Duodenal mucosa (tissue), 2 donors: ENCODE measurements at regions not wholly inside any gene's neighbourhood (a gene's known extent, or its start where the extent isn't known, plus 50 kb on each side); places are given as distances from the start of the nearest gene placed in this dataset.

ENCODE experiments used
- H3K27ac ChIP-seq: one replicate; pipeline ENCODE4 v1.7.0; 2013; ENCODE audit warnings: low read depth, low read length
- H3K27me3 ChIP-seq, 2 donors: one replicate each; pipeline ENCODE4 v1.7.0; 2013; ENCODE audit warnings: low read length in 2 of 2, control low read depth in 1 of 2; ENCODE audit not compliant: insufficient read depth in 2 of 2, control insufficient read depth in 1 of 2
- H3K36me3 ChIP-seq, 2 donors: one replicate each; pipeline ENCODE4 v1.7.0; 2013; ENCODE audit warnings: low read length in 2 of 2, control low read depth in 1 of 2; ENCODE audit not compliant: insufficient read depth in 2 of 2, control insufficient read depth in 1 of 2
- H3K4me1 ChIP-seq, 2 donors: one replicate each; pipeline ENCODE4 v1.7.0; 2013; ENCODE audit warnings: low read length in 2 of 2, control low read depth in 1 of 2; ENCODE audit not compliant: insufficient read depth in 2 of 2, control insufficient read depth in 1 of 2
- H3K4me3 ChIP-seq, 2 donors: one replicate each; pipeline ENCODE4 v1.7.0; 2013; ENCODE audit warnings: low read length in 2 of 2, low read depth in 1 of 2
- H3K9ac ChIP-seq, 2 donors: one replicate each; pipeline ENCODE4 v1.7.0; 2013; ENCODE audit warnings: low read length in 2 of 2, low read depth in 1 of 2
- H3K9me3 ChIP-seq, 2 donors: one replicate each; pipeline ENCODE4 v1.7.0; 2013; ENCODE audit warnings: low read length in 2 of 2, control low read depth in 1 of 2; ENCODE audit not compliant: control insufficient read depth in 1 of 2

DNA sequence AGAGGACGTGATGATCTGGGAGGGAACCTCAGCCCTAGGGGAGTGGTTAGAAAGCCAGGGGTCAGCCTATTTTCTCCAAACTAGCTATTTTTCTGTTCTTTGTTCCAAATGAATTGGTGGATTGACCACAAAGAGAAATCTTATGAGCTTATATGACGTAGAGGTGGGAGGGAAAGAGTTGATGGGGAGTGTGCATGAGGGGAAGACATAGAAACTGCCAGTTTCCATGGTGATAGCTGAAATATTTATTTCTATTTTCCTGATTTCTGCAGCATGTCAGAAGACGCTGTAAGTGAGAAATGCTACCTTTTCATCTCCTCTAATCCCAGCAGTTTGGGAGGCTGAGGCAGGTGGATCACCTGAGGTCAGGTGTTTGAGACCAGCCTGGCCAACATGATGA lies 51.4 kb upstream of the CISTR start:
- Histone ChIP-seq H3K9ac (no peak overlapping the region), H3K4me1 (no peaks in the 10 kb centered on the region), H3K36me3 (no peaks in the 10 kb centered on the region), H3K4me3 (no peak overlapping the region), H3K27ac (no peak overlapping the region), H3K27me3 (peaks cover 48 to 58% of the 10 kb centered on the region in 2 donors), H3K9me3 (no peaks in the 10 kb centered on the region)

GRCh38 chr12:53803703-53804102 lies 51.9 kb upstream of the CISTR start:
- H3K9ac ChIP-seq: no peak overlapping the region
- H3K27ac ChIP-seq: no peak overlapping the region
- no peaks in the 10 kb centered on the region for H3K4me1 ChIP-seq
- no peaks in the 10 kb centered on the region for H3K36me3 ChIP-seq
- no peaks in the 10 kb centered on the region for H3K9me3 ChIP-seq
- H3K27me3 ChIP-seq: peaks cover 44 to 58% of the 10 kb centered on the region in 2 donors
- H3K4me3 ChIP-seq: no peak overlapping the region

DNA sequence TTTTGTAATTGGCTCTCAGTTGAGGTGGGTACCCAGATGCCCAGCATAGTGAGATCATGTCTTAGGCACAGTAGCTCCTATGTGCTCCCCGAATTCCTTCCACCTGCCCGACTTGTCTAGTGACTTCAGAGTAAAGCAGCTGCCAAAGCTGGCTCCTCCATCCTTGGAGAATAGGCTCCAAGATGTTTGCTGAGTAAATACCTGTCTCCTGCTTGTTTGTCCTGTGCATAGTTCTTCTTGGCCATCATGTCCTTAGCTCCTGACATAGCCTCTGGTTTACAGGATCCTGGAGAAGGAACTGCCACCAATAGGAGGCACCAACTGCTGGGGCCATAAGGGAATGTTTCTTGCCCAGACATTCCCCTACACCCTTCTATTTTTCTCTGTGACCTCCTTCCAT lies 52.6 kb upstream of the CISTR start:
- Histone ChIP-seq H3K4me3 (no peak overlapping the region), H3K36me3 (no peaks in the 10 kb centered on the region), H3K27ac (no peak overlapping the region), H3K9me3 (no peaks in the 10 kb centered on the region), H3K4me1 (no peaks in the 10 kb centered on the region), H3K27me3 (peaks cover 43 to 57% of the 10 kb centered on the region in 2 donors), H3K9ac (no peak overlapping the region)

DNA sequence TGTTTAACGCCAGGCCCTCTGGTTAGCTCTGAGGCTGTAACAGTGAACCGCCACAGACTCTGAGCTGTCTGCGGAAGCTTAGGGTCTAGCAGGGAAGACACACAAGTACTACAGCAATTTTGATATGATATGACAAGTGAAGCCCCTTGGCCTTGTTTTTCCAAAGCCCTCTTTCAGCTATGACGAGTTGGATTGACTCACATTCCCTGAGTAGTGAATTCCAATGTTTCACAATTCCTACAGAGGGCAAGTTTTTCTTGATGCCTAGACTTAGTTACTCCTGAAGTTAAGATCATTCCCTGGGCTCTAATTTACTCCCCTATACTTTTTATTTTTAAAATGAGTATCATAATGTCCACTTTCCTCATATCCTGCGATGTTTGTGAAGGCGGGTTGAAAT lies 53.3 kb upstream of the CISTR start:
- Histone ChIP-seq H3K9ac (no peak overlapping the region), H3K36me3 (no peaks in the 10 kb centered on the region), H3K9me3 (no peaks in the 10 kb centered on the region), H3K4me3 (no peak overlapping the region), H3K27me3 (peaks cover 43 to 56% of the 10 kb centered on the region in 2 donors), H3K27ac (no peak overlapping the region), H3K4me1 (no peaks in the 10 kb centered on the region)

DNA sequence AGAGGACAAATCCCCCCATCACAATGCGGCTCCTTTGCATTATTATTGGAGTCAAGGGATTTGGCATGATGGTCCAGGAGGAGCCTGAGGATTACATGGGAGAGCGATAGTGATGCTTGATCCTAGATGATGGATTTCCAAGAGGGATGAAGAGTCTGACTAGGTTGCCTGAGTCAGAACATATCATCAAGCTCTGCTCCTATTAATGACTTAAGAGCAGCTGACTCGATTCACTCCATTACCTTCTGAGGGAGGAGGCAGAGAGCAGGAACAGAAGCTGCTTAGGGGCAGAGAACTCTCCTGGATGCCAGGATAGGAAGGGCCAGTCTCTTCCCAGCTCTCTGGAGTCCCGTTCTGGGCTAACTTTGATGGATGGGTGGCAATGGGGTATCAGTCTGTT lies 54.0 kb upstream of the CISTR start:
- Histone ChIP-seq H3K27me3 (peaks cover 39 to 53% of the 10 kb centered on the region in 2 donors), H3K9ac (no peak overlapping the region)

GRCh38 chr12:53806721-53807120 lies 54.9 kb upstream of the CISTR start:
- peaks cover 34 to 51% of the 10 kb centered on the region in 2 donors for H3K27me3 ChIP-seq
- no peak overlapping the region for H3K4me3 ChIP-seq
- no peak overlapping the region for H3K9ac ChIP-seq
- no peaks in the 10 kb centered on the region for H3K4me1 ChIP-seq
- H3K9me3 ChIP-seq: no peaks in the 10 kb centered on the region
- no peaks in the 10 kb centered on the region for H3K36me3 ChIP-seq
- no peak overlapping the region for H3K27ac ChIP-seq

More for the DNA sequence above, 54.0 kb upstream of the CISTR start:
- no peaks in the 10 kb centered on the region for H3K4me1 ChIP-seq
- no peak overlapping the region for H3K27ac ChIP-seq
- H3K4me3 ChIP-seq: no peak overlapping the region
- H3K9me3 ChIP-seq: no peaks in the 10 kb centered on the region
- no peaks in the 10 kb centered on the region for H3K36me3 ChIP-seq

DNA sequence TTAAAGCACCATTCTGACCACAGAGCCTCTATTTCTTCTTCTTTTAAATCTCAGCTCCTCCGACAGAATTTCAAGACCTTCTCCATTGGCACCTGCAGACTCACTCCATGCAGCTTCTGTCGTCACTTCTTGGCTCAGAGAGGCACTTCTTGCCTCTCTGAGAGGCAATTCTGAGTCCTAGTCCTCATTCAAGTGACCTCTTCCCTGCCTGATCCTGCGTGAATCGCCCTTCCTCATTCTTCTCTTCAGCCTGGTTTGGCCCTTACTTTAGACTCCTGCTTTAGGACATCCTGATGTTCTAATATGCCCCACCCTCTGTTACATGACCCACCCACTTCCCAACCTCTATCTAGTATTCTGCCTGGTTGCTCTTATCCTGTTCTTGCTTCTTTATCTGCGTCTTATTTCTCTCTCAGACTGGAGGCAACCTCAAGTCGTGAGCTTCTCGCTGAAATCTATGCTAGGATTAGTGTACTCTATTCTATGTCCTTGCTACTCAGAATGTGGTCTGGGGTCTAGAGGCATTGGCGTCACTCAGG lies 55.6 kb upstream of the CISTR start:
- H3K27me3 ChIP-seq: peaks cover 29 to 48% of the 10 kb centered on the region in 2 donors
- H3K4me1 ChIP-seq: no peaks in the 10 kb centered on the region
- H3K9me3 ChIP-seq: no peaks in the 10 kb centered on the region
- H3K9ac ChIP-seq: no peak overlapping the region
- no peak overlapping the region for H3K27ac ChIP-seq
- no peak overlapping the region for H3K4me3 ChIP-seq
- H3K36me3 ChIP-seq: no peaks in the 10 kb centered on the region

DNA sequence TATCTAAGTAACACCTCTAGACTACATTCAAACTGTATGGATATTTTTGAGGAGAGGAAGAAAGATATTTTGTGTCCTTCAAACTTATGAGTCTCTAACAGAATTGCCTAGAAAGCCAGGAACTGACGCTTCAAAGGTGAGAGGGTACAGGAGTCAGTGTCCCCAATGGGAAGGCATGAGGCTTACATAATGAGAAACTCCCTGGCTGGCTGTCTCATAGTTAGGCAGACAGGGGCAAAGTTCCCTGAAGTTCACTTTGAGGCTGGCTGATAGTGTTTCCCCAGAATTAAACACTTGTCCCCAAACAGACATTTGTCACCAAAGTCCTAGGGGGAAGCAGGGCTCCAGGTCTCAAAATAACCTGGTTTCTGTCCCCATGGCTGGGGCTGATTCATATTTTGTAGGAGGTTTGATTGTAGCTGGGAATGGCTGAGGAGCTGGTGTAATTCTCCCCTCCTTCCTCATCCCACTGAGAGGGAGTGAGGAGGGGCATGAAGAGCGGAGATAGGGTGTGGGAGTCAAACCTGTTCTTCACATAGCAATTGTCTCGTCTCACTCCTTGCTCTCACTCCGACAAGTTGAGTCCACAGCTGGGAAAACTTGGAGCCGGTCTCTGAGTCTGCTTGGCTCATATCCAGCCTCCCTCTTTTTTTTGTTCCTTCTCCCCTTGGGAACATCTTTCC lies 56.4 kb upstream of the CISTR start:
- H3K27ac ChIP-seq: no peak overlapping the region
- H3K9me3 ChIP-seq: no peaks in the 10 kb centered on the region
- no peak overlapping the region for H3K9ac ChIP-seq
- H3K27me3 ChIP-seq: peaks cover 29 to 43% of the 10 kb centered on the region in 2 donors
- H3K4me3 ChIP-seq: no peak overlapping the region
- H3K4me1 ChIP-seq: no peaks in the 10 kb centered on the region
- no peaks in the 10 kb centered on the region for H3K36me3 ChIP-seq

- H3K9ac ChIP-seq: no peak overlapping the region
- H3K4me3 ChIP-seq: no peak overlapping the region
- peaks cover 30 to 50% of the 10 kb centered on the region in 2 donors for H3K27me3 ChIP-seq
- no peaks in the 10 kb centered on the region for H3K36me3 ChIP-seq
- no peaks in the 10 kb centered on the region for H3K9me3 ChIP-seq
- no peaks in the 10 kb centered on the region for H3K4me1 ChIP-seq
- no peak overlapping the region for H3K27ac ChIP-seq
Measured at GRCh38 chr12:53809005-53809404, 57.2 kb upstream of the CISTR start.

GRCh38 chr12:53810950-53811349 lies 59.2 kb upstream of the CISTR start:
- Histone ChIP-seq H3K4me1 (no peaks in the 10 kb centered on the region), H3K4me3 (no peak overlapping the region), H3K27me3 (peaks cover 23 to 46% of the 10 kb centered on the region in 2 donors), H3K36me3 (no peaks in the 10 kb centered on the region), H3K9ac (no peak overlapping the region), H3K27ac (no peak overlapping the region), H3K9me3 (no peaks in the 10 kb centered on the region)
